Testis (tissue), 2 donors: ENCODE measurements at regions not wholly inside any gene's neighbourhood (a gene's known extent, or its start where the extent isn't known, plus 50 kb on each side); places are given as distances from the start of the nearest gene placed in this dataset.

Source experiments
- DNase-seq: peaks from one replicate; pipeline ENCODE4 v3.0.0-alpha.2; 2019
- H3K27ac ChIP-seq, 2 donors: fragments of 200-600 bp; sonication (generic); one replicate each; pipeline ENCODE4 v1.5.1; 2019
- H3K27me3 ChIP-seq: fragments of 200-600 bp; sonication (generic); one replicate; pipeline ENCODE4 v1.5.1; 2019
- H3K36me3 ChIP-seq: fragments of 200-600 bp; sonication (generic); one replicate; pipeline ENCODE4 v1.5.1; 2017; ENCODE audit warnings: low read depth; ENCODE audit errors: missing control alignments
- H3K4me1 ChIP-seq: fragments of 200-600 bp; sonication (generic); one replicate; pipeline ENCODE4 v1.5.1; 2019
- H3K4me3 ChIP-seq, 2 donors: fragments of 200-600 bp; sonication (generic); one replicate each; pipeline ENCODE4 v1.5.1; 2017 to 2019
- H3K9me3 ChIP-seq: fragments of 200-600 bp; sonication (generic); one replicate; pipeline ENCODE4 v1.5.1; 2017
- POLR2A ChIP-seq: fragments of 450-650 bp; IDR thresholded peaks from one replicate; pipeline ENCODE4 v1.6.1; 2017; ENCODE audit warnings: antibody characterized with exemption, mild to moderate bottlenecking, moderate library complexity
- WGBS, 2 donors: methylation state at CpG; one replicate each; pipeline ENCODE4 v1.1.5; 2018; 5-methylcytosine and 5-hydroxymethylcytosine counted together
- intact Hi-C: fragments of 100-400 bp; cut with DNase I; formaldehyde crosslinking; loops from one replicate; pipeline ENCODE4 v1.15.1; 2023; ENCODE audit warnings: low total_unique reads
- TF ChIP-seq, protein P1 (sequence below), 3 experiments: fragments of 450-650 bp in 2 of 3; fragments of 200-600 bp in 1 of 3; sonication (generic) in 1 of 3; IDR thresholded peaks; one replicate each; pipeline ENCODE4 v1.5.1; 2016 to 2019; ENCODE audit warnings: antibody characterized with exemption in 3 of 3, mild to moderate bottlenecking in 2 of 3, moderate library complexity in 1 of 3

- no peaks in the 10 kb centered on the region for H3K36me3 ChIP-seq
- no peak overlapping the region for H3K4me3 ChIP-seq
- 67 to 72% methylated on average over 4 of the region's 4 CpGs for WGBS, 2 donors
- H3K27ac ChIP-seq = no peak overlapping the region
- no peak for DNase-seq
- no peaks in the 10 kb centered on the region for H3K4me1 ChIP-seq
- TF ChIP-seq POLR2A = no peak
- TF ChIP-seq, protein P1, sequence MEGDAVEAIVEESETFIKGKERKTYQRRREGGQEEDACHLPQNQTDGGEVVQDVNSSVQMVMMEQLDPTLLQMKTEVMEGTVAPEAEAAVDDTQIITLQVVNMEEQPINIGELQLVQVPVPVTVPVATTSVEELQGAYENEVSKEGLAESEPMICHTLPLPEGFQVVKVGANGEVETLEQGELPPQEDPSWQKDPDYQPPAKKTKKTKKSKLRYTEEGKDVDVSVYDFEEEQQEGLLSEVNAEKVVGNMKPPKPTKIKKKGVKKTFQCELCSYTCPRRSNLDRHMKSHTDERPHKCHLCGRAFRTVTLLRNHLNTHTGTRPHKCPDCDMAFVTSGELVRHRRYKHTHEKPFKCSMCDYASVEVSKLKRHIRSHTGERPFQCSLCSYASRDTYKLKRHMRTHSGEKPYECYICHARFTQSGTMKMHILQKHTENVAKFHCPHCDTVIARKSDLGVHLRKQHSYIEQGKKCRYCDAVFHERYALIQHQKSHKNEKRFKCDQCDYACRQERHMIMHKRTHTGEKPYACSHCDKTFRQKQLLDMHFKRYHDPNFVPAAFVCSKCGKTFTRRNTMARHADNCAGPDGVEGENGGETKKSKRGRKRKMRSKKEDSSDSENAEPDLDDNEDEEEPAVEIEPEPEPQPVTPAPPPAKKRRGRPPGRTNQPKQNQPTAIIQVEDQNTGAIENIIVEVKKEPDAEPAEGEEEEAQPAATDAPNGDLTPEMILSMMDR (IDR thresholded peaks at IDR 0.05) = no peak
- no peaks in the 10 kb centered on the region for H3K9me3 ChIP-seq
- intact Hi-C loops = no loop called here
- no peaks in the 10 kb centered on the region for H3K27me3 ChIP-seq
Measured at GRCh38 chr10:130927157-130927556, 384.4 kb downstream of the TCERG1L start.

DNA sequence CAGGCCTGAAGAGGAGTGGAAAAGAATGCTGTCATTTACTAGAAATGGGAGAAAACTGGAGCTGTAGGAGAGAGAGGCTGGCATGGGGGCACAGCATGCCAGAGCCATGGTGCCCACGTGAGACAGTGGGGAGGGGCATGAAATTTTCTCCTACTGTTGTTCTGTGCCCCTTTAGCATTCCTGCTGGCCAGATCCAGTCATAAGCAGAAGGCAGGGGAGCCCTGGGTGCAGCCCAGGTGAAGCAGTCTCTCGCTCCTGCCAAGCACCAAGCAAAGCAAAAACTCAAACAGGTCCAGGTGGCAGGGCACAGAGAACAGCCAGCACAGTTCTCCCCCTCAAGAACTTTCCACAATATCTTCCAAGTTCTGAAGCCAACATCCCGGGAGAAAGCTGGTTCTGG lies 383.2 kb downstream of the TCERG1L start:
- Histone ChIP-seq H3K9me3 (no peaks in the 10 kb centered on the region), H3K4me3 (no peak overlapping the region), H3K27ac (no peak overlapping the region), H3K27me3 (no peaks in the 10 kb centered on the region), H3K36me3 (no peaks in the 10 kb centered on the region), H3K4me1 (no peaks in the 10 kb centered on the region)
- no peak for DNase-seq
- WGBS, 2 donors = 72 to 79% methylated on average over 2 to 3 of the region's 3 CpGs
- intact Hi-C loops = no loop called here
- TF ChIP-seq, protein P1 (IDR thresholded peaks at IDR 0.05) = no peak

- no peaks in the 10 kb centered on the region for H3K9me3 ChIP-seq
- no peak for DNase-seq
- H3K27me3 ChIP-seq = no peaks in the 10 kb centered on the region
- H3K4me1 ChIP-seq = no peaks in the 10 kb centered on the region
- TF ChIP-seq, protein P1 (IDR thresholded peaks at IDR 0.05) = no peak
- TF ChIP-seq POLR2A = no peak
- WGBS, 2 donors = 81 to 84% methylated on average over 12 to 17 of the region's 17 CpGs
- no peaks in the 10 kb centered on the region for H3K36me3 ChIP-seq
- H3K27ac ChIP-seq = no peak overlapping the region
- no peak overlapping the region for H3K4me3 ChIP-seq
- intact Hi-C loops = no loop called here
Measured at GRCh38 chr10:130929422-130930325, 381.8 kb downstream of the TCERG1L start.

DNA sequence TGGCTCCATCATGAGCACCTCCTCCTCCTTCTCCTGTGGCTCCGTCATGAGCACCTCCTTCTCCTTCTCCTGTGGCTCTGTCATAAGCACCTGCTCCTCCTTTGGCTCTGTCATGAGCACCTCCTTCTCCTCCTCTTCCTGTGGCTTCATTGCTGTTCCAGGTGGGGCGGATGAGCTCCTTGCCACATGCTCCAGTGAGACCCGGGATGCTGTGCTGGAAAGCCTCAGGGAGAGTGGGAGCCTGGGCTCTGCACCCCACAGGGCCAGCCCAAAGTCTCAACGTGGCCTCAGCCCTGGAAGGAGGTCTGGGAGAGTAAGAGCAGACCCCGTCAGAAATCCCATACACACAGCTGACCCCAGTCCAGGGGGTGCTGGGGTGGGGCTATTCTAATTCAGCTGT lies 380.7 kb downstream of the TCERG1L start:
- Histone ChIP-seq H3K9me3 (no peaks in the 10 kb centered on the region), H3K36me3 (no peaks in the 10 kb centered on the region), H3K4me3 (no peak overlapping the region), H3K27ac (no peak overlapping the region), H3K27me3 (no peaks in the 10 kb centered on the region), H3K4me1 (peaks cover 6% of the 10 kb centered on the region)
- intact Hi-C loops = no loop called here
- DNase-seq = no peak
- WGBS, 2 donors = 65 to 69% methylated on average over 4 to 5 of the region's 5 CpGs
- TF ChIP-seq, protein P1 (IDR thresholded peaks at IDR 0.05) = no peak
- TF ChIP-seq POLR2A = no peak

- H3K4me1 ChIP-seq = peaks cover 10% of the 10 kb centered on the region
- intact Hi-C loops = no loop called here
- 75 to 82% methylated on average over 7 of the region's 7 CpGs for WGBS, 2 donors
- DNase-seq = no peak
- H3K27ac ChIP-seq = no peak overlapping the region
- TF ChIP-seq POLR2A = no peak
- TF ChIP-seq, protein P1 (IDR thresholded peaks at IDR 0.05) = no peak
- no peaks in the 10 kb centered on the region for H3K36me3 ChIP-seq
- no peaks in the 10 kb centered on the region for H3K27me3 ChIP-seq
- H3K9me3 ChIP-seq = no peaks in the 10 kb centered on the region
- H3K4me3 ChIP-seq = no peak overlapping the region
Measured at GRCh38 chr10:130931256-130931655, 380.3 kb downstream of the TCERG1L start.
